HL-60 (cell line): ENCODE measurements at regions not wholly inside any gene's neighbourhood (a gene's known extent, or its start where the extent isn't known, plus 50 kb on each side); places are given as distances from the start of the nearest gene placed in this dataset.

ENCODE experiments used
- CTCF ChIP-seq: IDR thresholded peaks from one replicate; pipeline ENCODE4 v1.5.1; 2011; ENCODE audit warnings: low read length, control low read depth, inconsistent platforms; ENCODE audit not compliant: insufficient read depth
- SPI1 ChIP-seq: IDR thresholded peaks from 2 replicates; pipeline ENCODE4 v1.6.1; 2012; ENCODE audit warnings: low read depth, mild to moderate bottlenecking, borderline replicate concordance

- TF ChIP-seq CTCF (no peak), SPI1 (no peak)
Observed at GRCh38 chr4:129900430-129900953, 804.5 kb downstream of the C4orf33 start.
